ENCODE measurements at regions not wholly inside any gene's neighbourhood (a gene's known extent, or its start where the extent isn't known, plus 50 kb on each side); places are given as distances from the start of the nearest gene placed in this dataset.

- Mint-ChIP-seq H3K27me3 (ENCODE audit: unreplicated experiment) (no peaks in the 10 kb centered on the region), H3K4me3 (ENCODE audit: unreplicated experiment) (no peak overlapping the region), H3K4me1 (ENCODE audit: unreplicated experiment) (peaks cover 5% of the 10 kb centered on the region), H3K36me3 (ENCODE audit: low read depth, unreplicated experiment) (no peaks in the 10 kb centered on the region), H3K9me3 (ENCODE audit: unreplicated experiment) (no peaks in the 10 kb centered on the region), H3K27ac (ENCODE audit: unreplicated experiment) (no peak overlapping the region)
- DNase-seq (ENCODE audit: low spot score) = no peak
- TF ChIP-seq CTCF (IDR thresholded peaks at IDR 0.05; ENCODE audit: unreplicated experiment) = no peak
Measured at GRCh38 chr4:178356725-178357124, 914.5 kb upstream of the AGA start.

GRCh38 chr4:178385481-178385880 is 943.2 kb upstream of the AGA start:
- Mint-ChIP-seq H3K36me3 (ENCODE audit: low read depth, unreplicated experiment) (no peaks in the 10 kb centered on the region), H3K9me3 (ENCODE audit: unreplicated experiment) (no peaks in the 10 kb centered on the region), H3K27me3 (ENCODE audit: unreplicated experiment) (no peaks in the 10 kb centered on the region)

GRCh38 chr4:178387756-178388155 is 945.5 kb upstream of the AGA start:
- no peaks in the 10 kb centered on the region for H3K27me3 Mint-ChIP-seq (ENCODE audit: unreplicated experiment)
- DNase-seq (ENCODE audit: low spot score) = no peak
- H3K9me3 Mint-ChIP-seq (ENCODE audit: unreplicated experiment) = no peaks in the 10 kb centered on the region
- no peaks in the 10 kb centered on the region for H3K4me1 Mint-ChIP-seq (ENCODE audit: unreplicated experiment)
- H3K36me3 Mint-ChIP-seq (ENCODE audit: low read depth, unreplicated experiment) = no peaks in the 10 kb centered on the region
- H3K4me3 Mint-ChIP-seq (ENCODE audit: unreplicated experiment) = no peak overlapping the region
- no peak overlapping the region for H3K27ac Mint-ChIP-seq (ENCODE audit: unreplicated experiment)
- TF ChIP-seq CTCF (IDR thresholded peaks at IDR 0.05; ENCODE audit: unreplicated experiment) = no peak

More at GRCh38 chr4:178385481-178385880, 943.2 kb upstream of the AGA start:
- Mint-ChIP-seq H3K27ac (ENCODE audit: unreplicated experiment) (no peak overlapping the region), H3K4me3 (ENCODE audit: unreplicated experiment) (no peak overlapping the region), H3K4me1 (ENCODE audit: unreplicated experiment) (no peaks in the 10 kb centered on the region)
- TF ChIP-seq CTCF (IDR thresholded peaks at IDR 0.05; ENCODE audit: unreplicated experiment) = no peak
- no peak for DNase-seq (ENCODE audit: low spot score)

- no peaks in the 10 kb centered on the region for H3K27me3 Mint-ChIP-seq (ENCODE audit: unreplicated experiment)
- no peak overlapping the region for H3K4me3 Mint-ChIP-seq (ENCODE audit: unreplicated experiment)
- H3K9me3 Mint-ChIP-seq (ENCODE audit: unreplicated experiment) = no peaks in the 10 kb centered on the region
- H3K4me1 Mint-ChIP-seq (ENCODE audit: unreplicated experiment) = no peaks in the 10 kb centered on the region
- H3K27ac Mint-ChIP-seq (ENCODE audit: unreplicated experiment) = no peak overlapping the region
- DNase-seq (ENCODE audit: low spot score) = no peak
- no peak for TF ChIP-seq CTCF (IDR thresholded peaks at IDR 0.05; ENCODE audit: unreplicated experiment)
- no peaks in the 10 kb centered on the region for H3K36me3 Mint-ChIP-seq (ENCODE audit: low read depth, unreplicated experiment)
Measured at GRCh38 chr4:178395798-178396197, 953.6 kb upstream of the AGA start.

- H3K4me1 Mint-ChIP-seq (ENCODE audit: unreplicated experiment) = no peaks in the 10 kb centered on the region
- H3K4me3 Mint-ChIP-seq (ENCODE audit: unreplicated experiment) = no peak overlapping the region
- H3K36me3 Mint-ChIP-seq (ENCODE audit: low read depth, unreplicated experiment) = no peaks in the 10 kb centered on the region
- no peak overlapping the region for H3K27ac Mint-ChIP-seq (ENCODE audit: unreplicated experiment)
- no peak for DNase-seq (ENCODE audit: low spot score)
- no peak for TF ChIP-seq CTCF (IDR thresholded peaks at IDR 0.05; ENCODE audit: unreplicated experiment)
- H3K9me3 Mint-ChIP-seq (ENCODE audit: unreplicated experiment) = no peaks in the 10 kb centered on the region
- no peaks in the 10 kb centered on the region for H3K27me3 Mint-ChIP-seq (ENCODE audit: unreplicated experiment)
Measured at GRCh38 chr4:178412455-178412854, 970.2 kb upstream of the AGA start.

All from endothelial cell (in vitro differentiated cells).